HCT116 (cell line): ENCODE measurements at regions not wholly inside any gene's neighbourhood (a gene's known extent, or its start where the extent isn't known, plus 50 kb on each side); places are given as distances from the start of the nearest gene placed in this dataset.

Experiments used
- ATF3 ChIP-seq: IDR thresholded peaks from 2 replicates; pipeline ENCODE4 v1.6.1; 2012
- CEBPB ChIP-seq: IDR thresholded peaks from 2 replicates; pipeline ENCODE4 v1.6.1; 2012; ENCODE audit warnings: low read depth
- CTCF ChIP-seq, 3 experiments: fragments of 200-600 bp in 1 of 3; sonication (generic) in 1 of 3; IDR thresholded peaks in 2 of 3; conservative IDR thresholded peaks in 1 of 3; 2 replicates each; pipeline ENCODE4 v1.5.1; 2012 to 2017; ENCODE audit warnings: low read depth in 2 of 3, low read length in 2 of 3, antibody characterized with exemption in 1 of 3, borderline replicate concordance in 1 of 3, control low read depth in 1 of 3, mild to moderate bottlenecking in 1 of 3, mixed read lengths in 1 of 3, mixed run types in 1 of 3, moderate library complexity in 1 of 3; ENCODE audit not compliant: insufficient read depth in 1 of 3
- EZH2 ChIP-seq: fragments of 200-600 bp; sonication (generic); IDR thresholded peaks from 2 replicates; pipeline ENCODE4 v1.6.1; 2017; ENCODE audit warnings: antibody characterized with exemption, mixed run types
- EZH2phosphoT487 ChIP-seq: fragments of 200-600 bp; IDR thresholded peaks from 2 replicates; pipeline ENCODE4 v1.6.1; 2018; ENCODE audit warnings: antibody characterized with exemption, borderline replicate concordance
- FOSL1 ChIP-seq: IDR thresholded peaks from 2 replicates; pipeline ENCODE4 v1.6.1; 2012; ENCODE audit warnings: low read depth
- MAX ChIP-seq: IDR thresholded peaks from 2 replicates; pipeline ENCODE4 v1.6.1; 2012
- POLR2A ChIP-seq: IDR thresholded peaks from 2 replicates; pipeline ENCODE4 v1.7.0; 2011; ENCODE audit warnings: borderline replicate concordance; ENCODE audit not compliant: insufficient read depth, insufficient read length; ENCODE audit errors: extremely low read depth
- POLR2AphosphoS5 ChIP-seq: IDR thresholded peaks from 2 replicates; pipeline ENCODE4 v1.6.1; 2011; ENCODE audit warnings: mild to moderate bottlenecking, low read depth, low read length, moderate library complexity
- RAD21 ChIP-seq: IDR thresholded peaks from 2 replicates; pipeline ENCODE4 v1.6.1; 2012; ENCODE audit warnings: low read depth, mild to moderate bottlenecking
- REST ChIP-seq: IDR thresholded peaks from 2 replicates; pipeline ENCODE4 v1.6.1; 2012; ENCODE audit warnings: low read depth
- ZNF274 ChIP-seq: fragments of 200-500 bp; sonication (Bioruptor generic); IDR thresholded peaks from 2 replicates; pipeline ENCODE4 v1.6.1; 2014; ENCODE audit warnings: mild to moderate bottlenecking, low read depth, low read length, inconsistent platforms

- TF ChIP-seq CTCF (IDR thresholded peaks at IDR 0.05 in 2 of 3, conservative IDR thresholded peaks at IDR 0.05 in 1 of 3; ENCODE audit: borderline replicate concordance in 1 of 3, insufficient read depth in 1 of 3, low read depth in 2 of 3, low read length in 2 of 3) (no peak), RAD21 (no peak), POLR2AphosphoS5 (no peak), EZH2 (no peak), POLR2A (no peak), ZNF274 (no peak), ATF3 (no peak), EZH2phosphoT487 (no peak), MAX (no peak), REST (no peak), CEBPB (no peak), FOSL1 (no peak)
Observed at GRCh38 chr6:103838457-103838856, 1021.3 kb downstream of the HACE1 start.
